Retinal pigment epithelial cell (primary cell): ENCODE measurements at regions not wholly inside any gene's neighbourhood (a gene's known extent, or its start where the extent isn't known, plus 50 kb on each side); places are given as distances from the start of the nearest gene placed in this dataset.

Source experiments
- DNase-seq: peaks from one replicate; pipeline ENCODE4 v3.0.0-alpha.2; 2010; ENCODE audit warnings: low read depth
- H3K4me3 ChIP-seq: 2 replicates; pipeline ENCODE4 v1.5.1; 2011; ENCODE audit warnings: mild to moderate bottlenecking, low read length, control low read depth, moderate library complexity
- CTCF ChIP-seq: conservative IDR thresholded peaks from 2 replicates; pipeline ENCODE4 v1.5.1; 2011; ENCODE audit warnings: low read depth, low read length, control low read depth, inconsistent platforms

GRCh38 chr18:51778115-51778514 lies 561.9 kb upstream of the DCC start:
- H3K4me3 ChIP-seq = no peak overlapping the region
- TF ChIP-seq CTCF = no peak

GRCh38 chr18:51789871-51790270 lies 550.1 kb upstream of the DCC start:
- no peak for DNase-seq
- H3K4me3 ChIP-seq = no peak overlapping the region
- no peak for TF ChIP-seq CTCF

More at GRCh38 chr18:51778115-51778514, 561.9 kb upstream of the DCC start:
- no peak for DNase-seq

- H3K4me3 ChIP-seq = no peak overlapping the region
- DNase-seq = no peak
- no peak for TF ChIP-seq CTCF
These were observed 538.5 kb upstream of the DCC start for GRCh38 chr18:51801514-51801913.

- DNase-seq = no peak
- H3K4me3 ChIP-seq = no peak overlapping the region
- no peak for TF ChIP-seq CTCF
These were observed 537.2 kb upstream of the DCC start for GRCh38 chr18:51802569-51803428.

GRCh38 chr18:51807336-51807735 lies 532.7 kb upstream of the DCC start:
- H3K4me3 ChIP-seq = no peak overlapping the region
- no peak for DNase-seq
- TF ChIP-seq CTCF = no peak

GRCh38 chr18:51811883-51812282 lies 528.1 kb upstream of the DCC start:
- DNase-seq = no peak
- TF ChIP-seq CTCF = no peak
- no peak overlapping the region for H3K4me3 ChIP-seq

- no peak overlapping the region for H3K4me3 ChIP-seq
- no peak for DNase-seq
- no peak for TF ChIP-seq CTCF
These were observed 526.3 kb upstream of the DCC start for GRCh38 chr18:51813740-51814139.
